GM13977 (cell line): ENCODE measurements at regions not wholly inside any gene's neighbourhood (a gene's known extent, or its start where the extent isn't known, plus 50 kb on each side); places are given as distances from the start of the nearest gene placed in this dataset.

Source experiments
- DNase-seq: peaks from one replicate; pipeline ENCODE4 v3.0.0; 2012; ENCODE audit warnings: low spot score
- in situ Hi-C: fragments of 300-500 bp; cut with MboI; formaldehyde crosslinking; loops from one replicate; pipeline ENCODE4 v1.12.0; 2022; ENCODE audit warnings: low sequenced_read_pairs, low pct_unique_long_range_greater_than_20kb, mixed read lengths, inconsistent platforms; ENCODE audit not compliant: unreplicated experiment
- TF ChIP-seq, protein P1 (sequence below): IDR thresholded peaks from 2 replicates; pipeline ENCODE4 v1.5.1; 2012; ENCODE audit warnings: mild to moderate bottlenecking, control low read depth; ENCODE audit not compliant: insufficient read depth; ENCODE audit errors: extremely low read depth, missing control alignments

GRCh38 chr1:118338936-118339335 is 153.9 kb upstream of the SPAG17 start:
- TF ChIP-seq, protein P1, sequence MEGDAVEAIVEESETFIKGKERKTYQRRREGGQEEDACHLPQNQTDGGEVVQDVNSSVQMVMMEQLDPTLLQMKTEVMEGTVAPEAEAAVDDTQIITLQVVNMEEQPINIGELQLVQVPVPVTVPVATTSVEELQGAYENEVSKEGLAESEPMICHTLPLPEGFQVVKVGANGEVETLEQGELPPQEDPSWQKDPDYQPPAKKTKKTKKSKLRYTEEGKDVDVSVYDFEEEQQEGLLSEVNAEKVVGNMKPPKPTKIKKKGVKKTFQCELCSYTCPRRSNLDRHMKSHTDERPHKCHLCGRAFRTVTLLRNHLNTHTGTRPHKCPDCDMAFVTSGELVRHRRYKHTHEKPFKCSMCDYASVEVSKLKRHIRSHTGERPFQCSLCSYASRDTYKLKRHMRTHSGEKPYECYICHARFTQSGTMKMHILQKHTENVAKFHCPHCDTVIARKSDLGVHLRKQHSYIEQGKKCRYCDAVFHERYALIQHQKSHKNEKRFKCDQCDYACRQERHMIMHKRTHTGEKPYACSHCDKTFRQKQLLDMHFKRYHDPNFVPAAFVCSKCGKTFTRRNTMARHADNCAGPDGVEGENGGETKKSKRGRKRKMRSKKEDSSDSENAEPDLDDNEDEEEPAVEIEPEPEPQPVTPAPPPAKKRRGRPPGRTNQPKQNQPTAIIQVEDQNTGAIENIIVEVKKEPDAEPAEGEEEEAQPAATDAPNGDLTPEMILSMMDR: no peak
- no peak for DNase-seq
- in situ Hi-C loops: no loop called here

DNA sequence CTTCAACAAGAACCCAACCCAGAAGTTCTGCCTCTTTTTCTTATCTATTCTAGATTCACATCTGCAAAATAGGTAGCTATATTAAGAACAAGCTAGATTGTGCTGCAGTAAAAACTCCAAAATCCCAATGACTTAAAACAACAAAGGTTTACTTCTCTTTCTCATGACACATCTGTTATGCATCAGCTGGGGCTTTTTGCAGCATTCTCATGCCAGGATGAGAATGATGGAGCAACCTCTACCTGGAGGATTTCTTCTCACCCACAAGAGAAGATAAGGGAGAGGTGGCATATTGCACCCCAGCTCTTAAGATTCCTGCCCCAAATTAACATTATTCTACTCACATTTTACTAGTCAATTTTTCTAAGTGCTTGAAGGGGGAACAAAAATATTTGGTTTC is 152.3 kb upstream of the SPAG17 start:
- TF ChIP-seq, protein P1: no peak
- no peak for DNase-seq
- in situ Hi-C loops: no loop called here

DNA sequence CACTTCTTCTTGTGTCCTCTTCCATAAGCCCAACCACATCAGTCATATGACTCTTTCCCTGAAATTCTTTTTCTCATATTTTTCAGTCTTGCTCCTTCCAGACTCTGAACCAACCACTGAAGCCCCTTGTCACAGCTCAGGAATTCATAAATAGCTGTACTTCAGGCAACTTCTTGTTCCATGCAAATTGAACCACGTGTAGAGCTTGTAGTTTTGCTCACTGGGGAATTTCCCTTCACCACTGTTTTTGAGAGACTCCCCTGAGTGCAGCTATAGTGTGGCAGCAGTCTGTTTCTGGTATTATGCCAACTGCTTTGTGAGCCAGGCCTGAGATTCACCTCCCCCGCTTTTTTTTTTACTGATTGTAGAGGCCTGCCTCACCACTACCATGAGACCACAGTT is 150.3 kb upstream of the SPAG17 start:
- TF ChIP-seq, protein P1: no peak
- peak; percentile 26 for DNase-seq
- in situ Hi-C loops: no loop called here

DNA sequence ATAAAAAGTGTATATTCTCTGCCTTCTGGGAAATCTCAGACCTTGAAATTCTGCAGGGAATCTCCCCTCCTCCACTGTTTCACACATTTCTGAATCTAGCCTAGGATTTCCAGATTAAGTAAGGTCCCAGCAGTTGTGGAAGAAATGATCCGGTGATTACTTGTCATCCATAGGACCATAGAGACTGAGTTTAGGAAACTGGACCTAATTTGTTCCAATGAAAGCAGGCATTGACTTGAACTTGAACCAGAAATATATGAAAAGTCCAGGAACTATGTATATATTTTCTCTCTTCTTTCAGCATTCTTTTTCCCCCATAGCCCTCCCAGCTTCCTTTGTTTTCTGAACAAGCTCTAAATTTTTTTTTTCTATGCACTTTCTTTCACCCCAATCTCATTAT is 149.5 kb upstream of the SPAG17 start:
- in situ Hi-C loops: no loop called here
- TF ChIP-seq, protein P1: no peak
- no peak for DNase-seq

DNA sequence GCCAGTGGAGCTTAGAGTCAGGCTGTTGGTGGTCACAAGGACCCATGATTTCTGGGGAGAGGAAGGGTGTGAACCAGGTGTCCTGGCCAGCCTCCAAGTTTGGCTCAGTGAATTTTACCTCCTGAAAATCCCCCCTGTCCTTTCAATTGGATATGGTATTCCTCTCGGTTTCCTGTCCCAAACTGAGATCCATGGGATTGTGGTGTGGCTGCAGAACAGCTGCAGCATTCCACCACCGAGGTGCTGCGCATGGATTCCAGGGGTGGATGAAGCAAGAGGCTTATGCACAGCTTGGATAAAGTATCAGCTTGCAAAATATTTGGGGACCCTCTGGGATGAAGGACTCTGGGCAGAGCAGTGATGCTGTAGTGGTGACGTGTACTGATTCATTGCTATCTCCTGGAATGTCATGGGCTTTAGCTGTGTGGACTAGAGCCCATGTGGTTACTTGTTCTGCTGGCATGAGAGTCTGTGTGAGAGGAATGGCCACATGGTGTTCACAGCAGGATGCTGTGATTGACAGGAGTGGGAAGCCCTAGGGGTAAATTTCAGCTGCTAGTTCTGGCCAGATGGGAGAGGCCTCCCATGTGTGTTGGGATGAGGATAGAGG is 148.7 kb upstream of the SPAG17 start:
- in situ Hi-C loops: no loop called here
- TF ChIP-seq, protein P1: no peak
- DNase-seq: no peak

DNA sequence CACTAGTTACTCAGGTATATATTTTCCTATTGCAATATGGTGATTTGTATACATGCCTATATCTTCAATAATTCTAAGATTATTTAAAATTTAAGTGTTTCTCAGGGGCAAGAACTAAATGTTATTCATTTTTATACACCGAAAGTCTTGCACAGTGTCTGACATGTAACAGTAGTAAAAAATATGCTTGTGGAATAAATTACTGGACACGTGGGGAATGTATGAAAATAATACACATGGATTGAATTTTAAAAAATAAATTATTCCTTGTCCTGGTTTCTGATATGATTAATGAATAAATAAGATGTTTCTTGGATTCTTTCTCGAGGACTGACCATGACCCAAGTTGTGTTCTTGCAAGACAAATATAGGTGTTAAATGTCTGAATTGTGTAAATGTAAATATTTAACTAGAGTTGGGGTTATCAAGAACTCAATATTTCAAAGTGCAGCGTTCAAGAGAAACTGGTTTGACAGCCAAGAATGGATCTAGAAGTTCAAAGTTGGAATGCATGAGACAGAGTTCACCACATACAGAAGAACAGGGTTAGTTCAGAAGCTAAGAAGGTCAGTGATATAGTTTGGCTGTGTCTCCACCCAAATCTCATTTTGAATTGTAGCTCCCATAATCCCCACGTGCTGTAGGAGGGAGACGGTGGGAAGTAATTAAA is 142.1 kb upstream of the SPAG17 start:
- TF ChIP-seq, protein P1: no peak
- in situ Hi-C loops: no loop called here
- no peak for DNase-seq
